ENCODE measurements at regions not wholly inside any gene's neighbourhood (a gene's known extent, or its start where the extent isn't known, plus 50 kb on each side); places are given as distances from the start of the nearest gene placed in this dataset.

DNA sequence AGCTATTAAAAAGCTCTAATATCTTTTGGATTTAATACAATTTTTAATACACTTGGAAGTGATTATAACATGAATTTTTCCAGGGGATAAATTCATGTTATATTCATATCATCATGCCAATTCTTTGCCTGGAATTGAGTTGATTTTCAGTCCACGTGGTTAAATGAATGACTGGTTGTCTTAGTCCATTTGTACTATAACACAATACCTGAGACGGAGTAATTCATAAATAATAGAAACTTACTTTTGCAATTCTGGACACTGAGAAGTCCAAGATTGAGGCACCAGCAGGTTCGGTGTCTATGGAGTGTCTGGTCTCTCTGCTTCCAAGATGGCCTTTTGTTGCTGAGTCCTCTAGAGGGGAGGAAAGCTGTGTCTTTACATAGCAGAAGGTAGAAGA lies 66.2 kb upstream of the TRDN start:
- no peak for TF ChIP-seq EZH2 (IDR thresholded peaks at IDR 0.05; ENCODE audit: low read length, missing control alignments)
- TF ChIP-seq, protein P1, sequence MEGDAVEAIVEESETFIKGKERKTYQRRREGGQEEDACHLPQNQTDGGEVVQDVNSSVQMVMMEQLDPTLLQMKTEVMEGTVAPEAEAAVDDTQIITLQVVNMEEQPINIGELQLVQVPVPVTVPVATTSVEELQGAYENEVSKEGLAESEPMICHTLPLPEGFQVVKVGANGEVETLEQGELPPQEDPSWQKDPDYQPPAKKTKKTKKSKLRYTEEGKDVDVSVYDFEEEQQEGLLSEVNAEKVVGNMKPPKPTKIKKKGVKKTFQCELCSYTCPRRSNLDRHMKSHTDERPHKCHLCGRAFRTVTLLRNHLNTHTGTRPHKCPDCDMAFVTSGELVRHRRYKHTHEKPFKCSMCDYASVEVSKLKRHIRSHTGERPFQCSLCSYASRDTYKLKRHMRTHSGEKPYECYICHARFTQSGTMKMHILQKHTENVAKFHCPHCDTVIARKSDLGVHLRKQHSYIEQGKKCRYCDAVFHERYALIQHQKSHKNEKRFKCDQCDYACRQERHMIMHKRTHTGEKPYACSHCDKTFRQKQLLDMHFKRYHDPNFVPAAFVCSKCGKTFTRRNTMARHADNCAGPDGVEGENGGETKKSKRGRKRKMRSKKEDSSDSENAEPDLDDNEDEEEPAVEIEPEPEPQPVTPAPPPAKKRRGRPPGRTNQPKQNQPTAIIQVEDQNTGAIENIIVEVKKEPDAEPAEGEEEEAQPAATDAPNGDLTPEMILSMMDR (conservative IDR thresholded peaks at IDR 0.05 in 1 of 2, IDR thresholded peaks at IDR 0.05 in 1 of 2; ENCODE audit: low read depth in 1 of 2, low read length in 2 of 2): no peak
